ENCODE measurements at regions not wholly inside any gene's neighbourhood (a gene's known extent, or its start where the extent isn't known, plus 50 kb on each side); places are given as distances from the start of the nearest gene placed in this dataset.

GRCh38 chr16:8408855-8409567 is 181.3 kb downstream of the TMEM114 start:
- no peak for TF ChIP-seq CTCF (conservative IDR thresholded peaks at IDR 0.05)
- no peak for TF ChIP-seq ZFX (IDR thresholded peaks at IDR 0.05)

Data from C4-2B (cell line).